Effector CD4-positive, alpha-beta T cell (primary cell): ENCODE measurements at regions not wholly inside any gene's neighbourhood (a gene's known extent, or its start where the extent isn't known, plus 50 kb on each side); places are given as distances from the start of the nearest gene placed in this dataset.
A peak's percentile ranks its signal among the peaks of the same experiment; 100 is the strongest.
"Not testable (repeated sequence)": the region's sequence is repeated elsewhere in the genome, so short reads cannot be mapped to it uniquely, and the experiment has no call there.

Experiments used
- DNase-seq: peaks from one replicate; pipeline ENCODE4 v3.0.0-alpha.2; 2020

DNA sequence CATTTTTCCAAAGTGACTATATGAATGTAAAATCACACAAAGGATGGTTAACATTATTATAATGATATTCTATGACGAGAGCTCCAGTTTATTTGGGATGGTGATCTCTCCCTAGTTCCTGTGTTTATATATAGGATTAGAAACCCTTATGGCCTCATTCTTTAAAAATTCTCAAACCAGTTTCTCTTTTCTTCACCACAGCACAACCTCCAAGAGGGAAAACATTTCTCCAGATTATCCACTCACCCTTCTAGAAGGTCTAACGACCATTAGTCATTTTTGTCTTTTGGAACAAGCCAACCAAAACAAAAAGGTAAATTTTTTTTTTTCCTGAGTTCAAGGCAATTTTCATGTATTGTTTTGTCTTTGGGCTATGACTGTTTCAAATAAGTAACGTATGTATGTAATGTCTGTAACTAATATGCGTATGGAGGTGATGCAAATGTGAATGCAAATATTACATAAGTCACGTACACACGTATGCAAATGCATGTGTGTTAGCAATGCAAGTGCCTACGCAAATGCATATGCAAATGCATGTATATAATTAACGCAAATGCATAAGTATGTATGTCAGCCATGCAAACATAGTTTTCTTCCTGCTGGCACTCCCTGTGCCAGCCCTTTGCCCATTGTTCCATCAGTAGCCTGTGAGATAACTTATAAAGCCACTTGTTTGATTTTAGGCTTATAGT is 72.5 kb upstream of the MORC3 start:
- DNase-seq = no peak

- no peak for DNase-seq
Observed at GRCh38 chr21:36249576-36250422, 70.2 kb upstream of the MORC3 start.

DNA sequence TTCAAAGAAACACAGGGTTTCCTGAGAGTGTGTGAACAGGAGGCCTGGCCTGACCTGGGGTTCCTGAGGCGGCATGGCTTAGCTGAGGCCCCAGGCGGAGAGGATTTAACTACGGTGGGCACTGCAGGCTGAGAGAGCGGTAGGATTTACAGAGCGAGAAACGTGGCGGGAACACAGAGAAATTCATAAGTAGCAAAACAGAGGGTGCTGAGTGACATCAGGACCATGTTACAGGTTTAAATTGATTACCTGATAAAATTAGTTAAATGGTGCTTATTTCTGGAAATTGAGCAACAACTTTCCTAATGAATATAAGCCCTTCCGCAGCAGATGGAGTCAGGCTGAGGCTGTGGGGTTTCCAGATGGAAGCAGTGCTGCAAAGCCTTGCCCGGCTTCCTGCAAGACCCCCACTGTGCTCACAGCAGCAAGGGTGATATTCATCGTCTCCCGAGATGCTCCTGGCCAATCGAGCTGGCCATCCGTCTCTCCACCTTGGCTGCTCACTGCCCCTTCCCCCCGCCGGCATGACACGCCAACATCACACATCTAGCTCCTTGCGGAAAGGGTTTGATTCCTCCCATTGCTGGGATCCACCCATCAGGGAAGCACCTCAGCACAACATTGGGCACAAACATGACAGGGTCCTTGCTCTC is 69.4 kb upstream of the MORC3 start:
- no peak for DNase-seq

DNA sequence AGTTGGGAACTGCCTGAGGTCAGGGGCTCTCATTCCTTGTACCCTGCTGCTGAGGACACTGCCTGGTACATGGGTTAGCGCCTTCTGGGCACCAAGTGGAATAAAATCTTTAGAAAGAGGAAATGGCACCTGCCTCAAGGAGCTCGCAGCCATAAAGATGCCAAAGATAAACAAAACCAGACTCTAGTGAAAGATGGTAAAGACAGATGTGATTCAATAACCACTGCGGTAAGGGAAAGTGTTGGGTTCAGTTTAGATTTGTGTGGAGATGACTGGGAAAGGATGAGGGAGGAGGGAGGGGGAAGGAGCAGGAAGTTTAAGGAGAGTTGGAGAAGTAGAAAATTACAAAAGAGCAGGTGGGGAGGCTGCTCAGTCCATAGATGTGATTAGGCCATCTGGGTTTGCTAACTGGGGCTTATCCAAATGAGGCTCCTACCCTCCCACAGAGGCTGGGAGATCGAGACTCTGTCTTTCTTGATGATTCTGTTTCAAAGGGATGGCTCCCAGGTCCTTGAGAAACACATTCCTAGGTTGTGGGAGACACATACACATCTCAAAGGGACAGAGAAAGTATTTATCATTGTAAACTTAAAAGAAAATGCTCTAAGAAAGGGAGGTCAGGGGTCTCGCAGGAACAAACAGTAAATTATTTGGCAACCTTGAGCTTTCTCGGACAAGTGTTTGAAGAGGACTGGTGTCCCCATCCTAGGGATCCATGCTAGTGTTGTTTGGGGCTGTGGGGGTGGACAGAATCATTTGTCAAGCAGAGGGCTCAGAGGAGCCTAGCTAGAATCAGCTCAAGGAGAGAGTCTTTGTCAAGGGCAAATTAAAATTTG is 65.7 kb upstream of the MORC3 start:
- no peak for DNase-seq

DNA sequence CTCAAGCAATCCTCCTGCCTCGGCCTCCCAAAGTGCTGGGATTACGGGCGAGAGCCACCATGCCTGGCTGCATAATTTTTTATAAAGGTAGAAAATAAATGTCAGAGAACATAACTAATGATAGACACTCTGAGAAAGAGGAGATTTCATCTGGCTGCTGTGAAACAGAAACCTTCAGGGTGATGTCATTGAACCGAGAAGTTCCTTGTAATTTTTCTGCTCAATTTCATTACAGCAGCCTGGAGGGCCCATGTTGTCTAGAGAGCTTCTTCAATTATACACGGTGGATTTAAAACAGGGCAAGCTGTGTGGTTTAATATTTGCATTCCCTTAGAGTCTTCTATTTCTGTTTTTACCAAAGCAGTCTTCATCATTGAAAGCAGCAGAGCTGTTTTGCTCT is 64.3 kb upstream of the MORC3 start:
- DNase-seq = no peak

DNA sequence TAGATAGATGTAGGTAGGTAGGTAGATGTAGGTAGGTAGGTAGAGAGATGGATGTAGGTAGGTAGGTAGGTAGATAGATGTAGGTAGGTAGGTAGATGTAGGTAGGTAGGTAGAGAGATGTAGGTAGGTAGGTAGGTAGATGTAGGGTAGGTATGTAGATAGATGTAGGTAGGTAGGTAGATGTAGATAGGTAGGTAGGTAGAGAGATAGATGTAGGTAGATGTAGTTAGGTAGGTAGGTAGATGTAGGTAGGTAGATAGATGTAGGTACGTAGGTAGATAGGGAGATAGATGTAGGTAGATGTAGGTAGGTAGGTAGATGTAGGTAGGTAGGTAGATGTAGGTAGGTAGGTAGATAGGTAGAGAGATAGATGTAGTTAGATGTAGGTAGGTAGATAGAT is 62.3 kb upstream of the MORC3 start:
- DNase-seq = no peak

DNA sequence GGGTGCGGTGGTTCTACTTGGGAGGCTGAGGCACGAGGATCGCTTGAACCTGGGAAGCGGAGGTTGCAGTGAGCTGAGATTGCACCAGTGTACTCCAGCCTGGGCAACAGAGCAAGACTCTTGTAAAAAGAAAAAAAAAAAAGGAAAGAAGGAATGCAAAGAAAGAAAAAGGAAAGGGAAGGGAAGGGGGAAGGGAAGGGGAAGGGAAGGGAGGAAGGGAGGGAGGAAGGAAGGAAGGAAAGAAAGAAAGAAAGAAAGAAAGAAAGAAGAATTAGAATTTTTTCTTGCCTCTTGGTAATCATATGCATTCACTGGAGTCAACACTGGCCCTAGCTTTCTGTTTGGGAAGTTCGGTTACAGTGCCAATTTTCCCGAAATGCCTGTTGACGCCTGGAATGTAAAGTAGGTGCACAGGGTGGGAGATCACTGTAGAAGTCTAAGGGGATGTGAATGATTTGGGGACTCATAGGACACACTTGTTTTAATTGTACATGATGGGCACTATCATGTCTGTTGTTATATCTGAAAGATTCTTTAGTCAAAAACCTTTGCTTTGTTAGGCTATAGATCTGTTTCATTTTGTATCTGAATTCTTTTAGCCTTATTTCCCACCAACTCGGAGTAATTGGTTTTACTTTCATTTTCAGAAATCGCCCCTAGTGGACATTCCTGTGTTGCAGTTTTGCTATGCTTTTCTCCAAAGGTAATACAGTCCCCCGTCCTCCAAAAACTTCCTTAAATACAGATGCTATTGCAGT is 59.8 kb upstream of the MORC3 start:
- peak; percentile 47 for DNase-seq

GRCh38 chr21:36260802-36261201 is 59.2 kb upstream of the MORC3 start:
- DNase-seq = no peak

GRCh38 chr21:36261459-36261858 is 58.5 kb upstream of the MORC3 start:
- no peak for DNase-seq

- DNase-seq = no peak
Observed at GRCh38 chr21:36263797-36264196, 56.2 kb upstream of the MORC3 start.

GRCh38 chr21:36265431-36265830 is 54.6 kb upstream of the MORC3 start:
- DNase-seq = no peak

GRCh38 chr21:36267828-36268227 is 52.2 kb upstream of the MORC3 start:
- DNase-seq = not testable (repeated sequence)

- DNase-seq = not testable (repeated sequence)
Observed at GRCh38 chr21:36268264-36268663, 51.7 kb upstream of the MORC3 start.
